C4-2B (cell line): ENCODE measurements at regions not wholly inside any gene's neighbourhood (a gene's known extent, or its start where the extent isn't known, plus 50 kb on each side); places are given as distances from the start of the nearest gene placed in this dataset.

Source experiments
- ZFX ChIP-seq: fragments of 450-650 bp; IDR thresholded peaks from 2 replicates; pipeline ENCODE4 v1.6.1; 2017
- TF ChIP-seq, protein P1 (sequence below): fragments of 450-650 bp; conservative IDR thresholded peaks from 2 replicates; pipeline ENCODE4 v1.5.1; 2017; ENCODE audit warnings: mild to moderate bottlenecking

DNA sequence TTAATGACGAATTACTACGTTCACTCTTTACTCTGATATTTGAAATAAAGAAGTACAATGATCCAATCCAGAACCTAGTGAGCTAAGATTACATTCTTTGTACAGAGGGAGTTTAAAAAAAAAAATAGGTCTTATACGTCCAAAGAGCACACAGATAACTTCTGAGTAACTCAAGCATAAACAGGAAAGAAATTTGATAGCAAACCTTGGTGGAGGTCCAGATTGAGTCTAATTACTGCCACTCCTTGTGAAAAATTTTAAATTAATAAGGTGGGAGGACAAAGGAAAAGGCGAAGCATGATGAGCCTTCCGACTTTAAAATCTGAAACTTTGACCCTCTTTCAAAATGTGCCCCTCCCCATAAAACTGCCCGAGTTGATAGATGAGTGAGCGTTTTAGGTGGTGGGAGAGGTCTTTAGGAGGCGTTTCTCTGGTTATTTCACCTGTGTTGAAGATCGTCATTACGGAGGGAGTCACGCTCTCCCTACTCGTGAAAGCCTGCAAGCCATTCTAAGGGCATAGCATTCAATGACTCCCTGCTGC is 127.0 kb upstream of the ROBO2 start:
- TF ChIP-seq, protein P1, sequence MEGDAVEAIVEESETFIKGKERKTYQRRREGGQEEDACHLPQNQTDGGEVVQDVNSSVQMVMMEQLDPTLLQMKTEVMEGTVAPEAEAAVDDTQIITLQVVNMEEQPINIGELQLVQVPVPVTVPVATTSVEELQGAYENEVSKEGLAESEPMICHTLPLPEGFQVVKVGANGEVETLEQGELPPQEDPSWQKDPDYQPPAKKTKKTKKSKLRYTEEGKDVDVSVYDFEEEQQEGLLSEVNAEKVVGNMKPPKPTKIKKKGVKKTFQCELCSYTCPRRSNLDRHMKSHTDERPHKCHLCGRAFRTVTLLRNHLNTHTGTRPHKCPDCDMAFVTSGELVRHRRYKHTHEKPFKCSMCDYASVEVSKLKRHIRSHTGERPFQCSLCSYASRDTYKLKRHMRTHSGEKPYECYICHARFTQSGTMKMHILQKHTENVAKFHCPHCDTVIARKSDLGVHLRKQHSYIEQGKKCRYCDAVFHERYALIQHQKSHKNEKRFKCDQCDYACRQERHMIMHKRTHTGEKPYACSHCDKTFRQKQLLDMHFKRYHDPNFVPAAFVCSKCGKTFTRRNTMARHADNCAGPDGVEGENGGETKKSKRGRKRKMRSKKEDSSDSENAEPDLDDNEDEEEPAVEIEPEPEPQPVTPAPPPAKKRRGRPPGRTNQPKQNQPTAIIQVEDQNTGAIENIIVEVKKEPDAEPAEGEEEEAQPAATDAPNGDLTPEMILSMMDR = no peak
- TF ChIP-seq ZFX = no peak
